ENCODE measurements at regions not wholly inside any gene's neighbourhood (a gene's known extent, or its start where the extent isn't known, plus 50 kb on each side); places are given as distances from the start of the nearest gene placed in this dataset.
"Not testable (repeated sequence)": the region's sequence is repeated elsewhere in the genome, so short reads cannot be mapped to it uniquely, and the experiment has no call there.

GRCh38 chr1:213600879-213601278 lies 386.9 kb upstream of the PROX1 start:
- Histone ChIP-seq H3K27ac (ENCODE audit: low read depth in 2 of 2, low read length in 1 of 2) (no peak overlapping the region), H4K20me1 (ENCODE audit: insufficient read depth) (no peaks in the 10 kb centered on the region), H3K4me1 (ENCODE audit: control insufficient read depth in 1 of 2, insufficient read depth in 2 of 2, low read depth in 1 of 2, low read length in 1 of 2) (peaks cover 0 to 3% of the 10 kb centered on the region in 2 experiments; a peak in 1 of 4 replicates), H2AFZ (ENCODE audit: low read depth) (no peak overlapping the region), H3K9me3 (no peaks in the 10 kb centered on the region; the same call in 1 of the 2 replicates), H3K9me2 (no peaks in the 10 kb centered on the region), H3F3A (replicated peaks; ENCODE audit: insufficient read depth) (no peaks in the 10 kb centered on the region), H3K9ac (no peak overlapping the region), H3K27me3 (ENCODE audit: insufficient read depth) (no peaks in the 10 kb centered on the region), H3K4me2 (no peak overlapping the region), H3K36me3 (replicated peaks in 1 of 2; ENCODE audit: control insufficient read depth in 1 of 2, insufficient read depth in 2 of 2, low read length in 1 of 2) (no peaks in the 10 kb centered on the region), H3K79me2 (ENCODE audit: insufficient read depth) (no peaks in the 10 kb centered on the region), H3K4me3 (ENCODE audit: low read depth in 2 of 2, low read length in 1 of 2) (no peak overlapping the region)
- DNase-seq: no peak
- TF ChIP-seq EZH2phosphoT487 (IDR thresholded peaks at IDR 0.05; ENCODE audit: borderline replicate concordance, low read depth): no peak
- POLR2A ChIA-PET: no interaction called here
- CTCF ChIA-PET: no interaction called here

- H4K20me1 ChIP-seq (ENCODE audit: insufficient read depth); H3K4me1 ChIP-seq (ENCODE audit: control insufficient read depth in 1 of 2, insufficient read depth in 2 of 2, low read depth in 1 of 2, low read length in 1 of 2); H3K9me3 ChIP-seq; H3K27me3 ChIP-seq (ENCODE audit: insufficient read depth); H3K9me2 ChIP-seq; DNase-seq; H3F3A ChIP-seq (replicated peaks; ENCODE audit: insufficient read depth); H3K27ac ChIP-seq (ENCODE audit: low read depth in 2 of 2, low read length in 1 of 2); H3K4me2 ChIP-seq; H3K79me2 ChIP-seq (ENCODE audit: insufficient read depth); H3K4me3 ChIP-seq (ENCODE audit: low read depth in 2 of 2, low read length in 1 of 2); H3K9ac ChIP-seq; CTCF ChIA-PET; H3K36me3 ChIP-seq (replicated peaks in 1 of 2; ENCODE audit: control insufficient read depth in 1 of 2, insufficient read depth in 2 of 2, low read length in 1 of 2); H2AFZ ChIP-seq (ENCODE audit: low read depth): not testable (repeated sequence)
- POLR2A ChIA-PET: interaction anchor here (0.6 kb wide), 1 partner anchor 381 kb away, joined by 3 read pairs; no protein-coding TSS in a partner anchor
These were observed 386.1 kb upstream of the PROX1 start for GRCh38 chr1:213601705-213602104.

- ChIA-PET POLR2A (no interaction called here), CTCF (no interaction called here)
- Histone ChIP-seq H3K27ac (ENCODE audit: low read depth in 2 of 2, low read length in 1 of 2) (no peak overlapping the region), H3K27me3 (ENCODE audit: insufficient read depth) (no peaks in the 10 kb centered on the region), H3K4me1 (ENCODE audit: control insufficient read depth in 1 of 2, insufficient read depth in 2 of 2, low read depth in 1 of 2, low read length in 1 of 2) (peaks cover 0 to 3% of the 10 kb centered on the region in 2 experiments; a peak in 1 of 4 replicates), H3K4me2 (no peak overlapping the region), H4K20me1 (ENCODE audit: insufficient read depth) (no peaks in the 10 kb centered on the region), H3K9me3 (no peaks in the 10 kb centered on the region; the same call in 1 of the 2 replicates), H3K4me3 (ENCODE audit: low read depth in 2 of 2, low read length in 1 of 2) (no peak overlapping the region), H3K36me3 (replicated peaks in 1 of 2; ENCODE audit: control insufficient read depth in 1 of 2, insufficient read depth in 2 of 2, low read length in 1 of 2) (no peaks in the 10 kb centered on the region), H3K9me2 (no peaks in the 10 kb centered on the region), H3K79me2 (ENCODE audit: insufficient read depth) (no peaks in the 10 kb centered on the region), H2AFZ (ENCODE audit: low read depth) (no peak overlapping the region), H3F3A (replicated peaks; ENCODE audit: insufficient read depth) (no peaks in the 10 kb centered on the region), H3K9ac (no peak overlapping the region)
- 27% methylated on average over 2 of the region's 2 CpGs for WGBS (ENCODE audit: low lambda C conversion rate)
- DNase-seq: no peak
- no peak for TF ChIP-seq NRF1 (IDR thresholded peaks at IDR 0.05; ENCODE audit: low read depth, low read length)
- no peak for TF ChIP-seq USF1 (IDR thresholded peaks at IDR 0.05; ENCODE audit: borderline replicate concordance, low read depth)
- no peak for TF ChIP-seq GATA2 (CRISPR knock-in tag; IDR thresholded peaks at IDR 0.05)
- TF ChIP-seq MEF2A (IDR thresholded peaks at IDR 0.05; ENCODE audit: borderline replicate concordance, low read depth): no peak
- no peak for TF ChIP-seq SIN3A (IDR thresholded peaks at IDR 0.05; ENCODE audit: borderline replicate concordance, low read depth, low read length)
- no peak for TF ChIP-seq TCF12 (IDR thresholded peaks at IDR 0.05)
- TF ChIP-seq NFIC (IDR thresholded peaks at IDR 0.05; ENCODE audit: borderline replicate concordance): no peak
- TF ChIP-seq POLR2AphosphoS5 (IDR thresholded peaks at IDR 0.05; ENCODE audit: low read depth, low read length): no peak
- TF ChIP-seq FOXJ3 (CRISPR knock-in tag; IDR thresholded peaks at IDR 0.05): no peak
- TF ChIP-seq FOSL2 (IDR thresholded peaks at IDR 0.05; ENCODE audit: borderline replicate concordance, low read depth): no peak
- no peak for TF ChIP-seq RXRA (IDR thresholded peaks at IDR 0.05; ENCODE audit: borderline replicate concordance, low read depth)
- no peak for TF ChIP-seq GABPA (IDR thresholded peaks at IDR 0.05; ENCODE audit: low read depth)
- no peak for TF ChIP-seq ELF1 (IDR thresholded peaks at IDR 0.05)
- no peak for TF ChIP-seq YY1 (IDR thresholded peaks at IDR 0.05; ENCODE audit: low read depth)
- no peak for TF ChIP-seq SMC3 (IDR thresholded peaks at IDR 0.05; ENCODE audit: low read depth, low read length)
- no peak for TF ChIP-seq USF2 (IDR thresholded peaks at IDR 0.05; ENCODE audit: borderline replicate concordance, low read depth, low read length)
- TF ChIP-seq JUND (IDR thresholded peaks at IDR 0.05): no peak
These were observed 384.8 kb upstream of the PROX1 start for GRCh38 chr1:213602796-213603486.

All from SK-N-SH (cell line).